ENCODE measurements at regions not wholly inside any gene's neighbourhood (a gene's known extent, or its start where the extent isn't known, plus 50 kb on each side); places are given as distances from the start of the nearest gene placed in this dataset.
"Not testable (repeated sequence)": the region's sequence is repeated elsewhere in the genome, so short reads cannot be mapped to it uniquely, and the experiment has no call there.

DNA sequence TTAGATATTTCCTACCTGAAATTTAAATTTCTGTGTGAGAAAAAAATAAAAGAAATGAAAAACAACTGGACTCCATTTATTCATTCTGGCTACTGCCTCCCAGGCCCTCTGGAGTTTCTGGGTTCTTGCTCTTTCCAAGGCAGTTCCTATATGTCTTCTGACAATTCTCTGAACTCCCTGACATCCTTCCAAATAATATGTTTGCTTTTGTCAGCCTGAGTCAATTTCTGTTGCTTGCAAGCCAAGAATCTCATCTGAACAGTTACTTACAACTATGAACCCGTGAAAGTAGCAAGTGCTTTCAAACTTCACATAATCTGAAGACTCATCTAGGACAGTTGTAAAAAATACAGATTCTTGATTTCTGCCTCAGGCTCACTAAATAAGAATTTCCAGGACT is 216.7 kb upstream of the NPVF start:
- intact Hi-C loops (cut with micrococcal nuclease) = no loop called here

DNA sequence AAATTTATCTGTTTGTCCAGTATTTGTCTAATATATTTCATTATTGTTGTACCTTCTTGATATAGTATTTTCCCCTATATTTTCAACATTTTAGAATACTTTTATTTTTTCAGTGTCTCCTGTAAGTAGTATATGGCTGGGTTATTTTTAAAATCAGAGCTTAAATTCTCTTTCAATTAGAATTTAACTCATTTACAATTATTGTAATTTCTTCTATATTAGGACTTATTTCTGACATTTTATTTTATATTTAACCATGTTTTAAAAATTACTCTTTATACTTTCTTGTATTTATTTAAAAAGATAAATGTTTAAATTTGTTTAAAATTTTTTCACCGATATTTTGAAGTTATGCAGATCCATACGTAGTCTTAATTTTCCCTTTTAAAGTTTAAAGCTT is 220.0 kb upstream of the NPVF start:
- intact Hi-C loops (cut with micrococcal nuclease) = no loop called here

DNA sequence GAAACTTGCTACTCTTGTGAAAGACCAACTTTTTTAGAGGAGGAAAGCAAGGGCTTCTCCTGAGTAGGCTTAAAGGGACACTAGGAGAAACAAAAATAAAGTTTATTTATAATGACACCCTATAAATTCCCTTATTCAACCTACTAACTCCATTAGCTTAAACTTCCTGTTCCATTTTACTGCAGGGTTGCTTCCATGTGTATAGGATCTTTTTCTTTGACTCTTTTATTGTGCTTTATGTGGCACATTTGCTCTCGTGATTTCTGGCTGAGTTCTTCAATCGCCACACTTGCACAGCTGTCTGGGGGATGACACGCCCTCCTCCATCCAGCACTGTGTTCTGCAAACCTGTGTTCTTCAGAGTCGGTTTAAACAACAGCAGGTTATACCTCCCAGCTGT is 225.7 kb upstream of the NPVF start:
- intact Hi-C loops (cut with micrococcal nuclease) = no loop called here

DNA sequence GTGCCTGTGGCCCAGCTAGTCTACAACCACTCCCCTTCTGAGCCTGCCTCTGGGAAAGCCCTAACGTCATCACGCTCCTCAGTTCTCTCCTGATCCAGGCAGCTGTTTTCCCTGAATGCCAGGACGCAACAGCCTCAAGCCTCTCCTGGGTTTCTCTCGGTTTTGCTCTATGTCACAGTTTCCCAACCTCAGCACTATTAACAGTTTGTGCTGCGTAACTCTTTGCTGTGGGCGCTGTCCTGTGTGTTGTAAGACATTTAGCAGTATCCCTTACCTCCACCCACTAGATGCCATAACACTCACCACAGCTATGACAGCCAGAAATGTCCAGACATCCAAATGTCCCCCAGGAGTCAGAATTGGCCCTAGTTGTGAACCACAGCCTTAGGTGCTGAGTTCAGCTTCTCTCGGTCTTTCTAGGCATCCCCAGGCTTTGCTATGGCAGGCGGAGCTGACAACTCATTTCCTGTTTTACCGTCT is 226.3 kb upstream of the NPVF start:
- intact Hi-C loops (cut with micrococcal nuclease) = no loop called here

DNA sequence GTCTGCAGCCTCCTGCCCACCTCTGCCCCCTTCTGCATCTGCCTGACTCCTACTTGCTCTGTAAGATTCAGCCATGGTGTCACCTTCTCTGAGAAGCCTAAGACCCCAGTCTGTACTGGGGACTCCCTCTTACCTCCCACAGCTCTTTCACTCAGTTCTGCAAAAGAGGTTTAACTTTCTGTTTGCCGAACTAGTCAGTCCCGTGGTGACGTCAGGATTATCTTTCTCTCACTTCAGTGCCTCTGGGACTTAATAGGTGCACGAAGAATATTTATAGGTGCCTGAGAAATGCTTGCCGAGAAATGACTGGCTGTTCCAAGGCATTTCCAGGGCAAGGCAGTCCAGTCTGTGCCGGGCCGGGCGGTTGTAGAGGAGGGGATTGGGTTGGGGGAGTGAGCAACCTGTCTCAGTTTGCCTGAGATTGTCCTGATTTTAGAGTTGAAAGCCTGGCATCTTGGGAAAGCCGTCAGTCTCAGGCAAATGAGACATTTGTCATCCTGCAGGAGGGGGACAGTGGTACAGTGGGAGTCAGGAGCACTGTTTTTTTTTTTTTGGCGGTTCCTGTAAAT is 227.5 kb upstream of the NPVF start:
- intact Hi-C loops (cut with micrococcal nuclease) = no loop called here

DNA sequence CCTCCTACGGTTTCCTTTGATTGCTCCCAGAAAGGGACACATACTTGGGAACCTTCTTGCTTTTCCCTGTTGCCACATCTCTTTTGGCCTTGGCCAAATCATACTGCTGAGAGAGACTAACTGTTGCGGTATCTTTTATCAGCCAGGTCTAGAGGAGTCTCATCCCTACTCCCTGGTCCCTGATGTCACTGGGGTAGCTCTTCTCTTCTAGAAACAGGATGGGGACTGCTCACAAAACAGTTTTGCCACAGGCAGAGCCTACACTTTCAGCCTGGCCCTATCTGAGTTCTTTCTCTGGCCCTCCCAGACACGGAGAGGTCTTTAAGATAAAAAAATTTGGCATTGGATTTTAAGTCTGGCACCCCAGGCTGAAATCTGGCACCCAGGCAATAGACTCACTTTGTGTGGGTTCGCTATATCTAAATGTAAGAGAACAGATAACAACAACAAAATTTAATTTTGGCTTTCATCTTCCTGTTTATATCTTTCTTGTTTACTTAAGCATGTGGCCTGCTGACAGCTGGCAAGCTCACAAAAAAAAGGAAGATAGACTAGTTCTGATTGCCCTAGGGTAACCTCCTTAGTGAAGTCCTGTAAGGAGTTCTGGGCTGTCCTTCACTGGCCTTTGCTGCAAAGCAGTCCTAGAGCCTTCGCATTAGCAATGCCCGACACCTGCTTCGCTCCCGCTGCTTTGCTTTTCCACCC is 228.3 kb upstream of the NPVF start:
- intact Hi-C loops (cut with micrococcal nuclease) = no loop called here

DNA sequence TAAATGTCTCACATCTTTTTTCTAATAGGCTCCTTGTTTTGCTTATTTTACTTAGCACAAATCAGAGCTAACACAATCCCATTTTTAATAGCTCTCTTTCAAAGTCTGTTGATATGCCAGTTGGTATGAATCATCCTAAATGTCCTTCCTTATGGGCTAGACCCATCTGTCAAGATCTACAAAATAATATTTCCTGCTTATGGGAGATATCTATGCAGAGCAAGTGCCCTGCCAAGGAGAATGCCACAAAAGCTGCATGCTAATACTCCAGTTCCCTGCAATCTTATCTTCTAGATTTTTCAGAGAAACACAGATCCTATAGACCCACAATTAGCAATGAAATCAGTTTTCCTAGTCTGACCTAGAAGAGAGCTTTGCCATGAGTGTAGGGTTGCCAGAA is 230.8 kb upstream of the NPVF start:
- intact Hi-C loops (cut with micrococcal nuclease) = no loop called here

DNA sequence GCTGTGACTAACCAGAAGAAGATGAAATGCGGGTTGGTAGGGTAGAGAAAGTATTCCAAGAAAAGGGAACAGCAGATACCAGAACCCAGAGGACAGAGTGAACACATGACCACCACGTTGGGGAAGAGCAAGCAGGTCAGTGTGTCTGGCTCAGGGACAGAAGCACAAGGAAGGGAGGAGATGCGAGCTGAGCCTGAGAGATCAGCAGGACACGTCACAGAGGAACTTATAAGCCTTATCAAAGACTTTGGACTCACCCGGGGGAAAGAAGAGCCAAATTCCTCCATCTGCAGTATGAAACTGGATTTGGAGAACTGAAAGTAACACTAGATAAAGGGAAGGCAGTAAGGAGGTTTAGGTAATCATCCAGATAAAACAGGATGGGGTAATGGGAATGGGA is 232.1 kb upstream of the NPVF start:
- intact Hi-C loops (cut with micrococcal nuclease) = no loop called here

DNA sequence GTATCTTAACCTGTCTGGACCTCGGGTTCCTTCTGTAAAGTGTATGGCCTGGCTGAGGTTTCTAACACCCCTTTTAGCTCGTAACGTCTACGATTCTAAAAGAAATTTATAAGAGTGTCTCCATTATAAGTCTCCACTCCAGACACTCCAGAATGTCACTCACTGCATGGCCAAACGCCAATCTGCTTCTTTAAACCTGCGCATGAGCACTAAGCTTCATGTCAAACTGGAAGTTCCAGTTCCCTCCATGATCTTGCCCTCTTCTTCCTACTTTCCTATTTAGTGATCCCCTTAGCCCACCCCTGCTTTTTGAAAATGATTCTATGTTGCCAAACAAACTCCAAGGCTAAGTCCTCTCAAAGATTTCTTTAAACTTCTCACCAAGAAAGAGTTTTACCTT is 241.4 kb upstream of the NPVF start:
- intact Hi-C loops (cut with micrococcal nuclease) = no loop called here

DNA sequence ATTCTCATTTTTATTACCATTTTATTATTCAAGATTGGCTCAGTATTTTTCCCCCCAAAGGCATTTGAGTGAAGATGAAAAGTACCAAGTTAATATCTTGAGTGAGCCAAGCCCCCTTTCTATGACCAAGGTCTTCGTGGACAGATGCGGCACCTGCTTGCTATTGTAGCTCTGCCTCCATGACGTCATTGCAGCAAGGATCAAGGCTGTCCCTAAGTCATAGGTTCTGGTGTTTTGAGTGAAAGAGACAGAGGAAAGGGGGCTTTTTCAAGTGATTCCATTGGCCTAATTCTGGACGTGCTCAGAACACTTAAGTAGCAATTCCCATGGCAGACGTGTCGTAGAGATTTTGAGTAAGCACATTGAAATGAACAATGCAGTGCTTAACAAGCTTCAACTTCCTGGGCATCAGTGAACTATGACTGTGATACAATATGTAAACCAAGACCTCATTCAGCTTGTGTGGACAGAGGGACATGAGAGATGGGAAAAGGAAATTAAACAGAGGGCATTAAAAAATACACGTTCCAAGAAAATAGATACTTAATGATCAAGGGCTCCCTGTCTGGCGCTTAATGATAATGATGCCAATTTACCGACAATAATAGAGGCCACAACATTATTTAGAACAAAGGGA is 248.7 kb upstream of the NPVF start:
- intact Hi-C loops (cut with micrococcal nuclease) = no loop called here

DNA sequence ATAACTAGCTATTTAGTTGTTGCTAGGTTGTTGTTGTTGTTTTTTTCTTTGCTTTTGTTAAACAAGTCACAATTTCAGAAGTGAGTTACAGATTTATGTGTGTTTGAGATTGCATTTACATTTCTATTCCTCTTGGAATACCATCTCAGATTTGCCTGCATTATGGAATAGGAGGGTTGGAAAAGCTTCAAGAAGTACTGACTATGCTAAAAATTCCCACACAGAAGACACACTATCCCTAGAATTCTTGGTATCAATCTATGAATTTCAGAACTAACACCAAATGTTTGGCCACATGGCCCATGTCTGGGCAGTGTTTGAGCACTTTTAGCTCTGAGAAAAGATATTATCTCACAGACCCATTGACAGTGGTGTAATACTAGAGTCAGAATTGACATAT is 249.9 kb upstream of the NPVF start:
- intact Hi-C loops (cut with micrococcal nuclease) = not testable (repeated sequence)

DNA sequence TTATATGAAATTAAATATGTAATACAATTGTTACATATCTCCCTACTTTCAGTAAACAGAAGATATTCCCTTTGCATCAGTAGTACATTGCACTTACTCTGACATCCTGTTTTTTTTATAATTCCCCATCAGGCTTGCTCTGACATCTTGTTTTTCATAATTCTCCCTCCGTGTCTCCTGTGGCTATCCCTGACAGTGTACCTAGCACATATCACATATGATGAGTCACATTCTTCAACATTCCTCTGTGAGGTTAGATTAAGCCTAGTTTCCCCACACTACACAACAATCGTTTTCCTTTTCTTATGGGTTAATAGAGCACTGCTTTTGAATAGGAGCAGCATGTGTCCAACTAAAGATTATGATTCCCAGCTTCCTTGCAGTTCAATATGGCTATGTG is 250.6 kb upstream of the NPVF start:
- intact Hi-C loops (cut with micrococcal nuclease) = no loop called here

DNA sequence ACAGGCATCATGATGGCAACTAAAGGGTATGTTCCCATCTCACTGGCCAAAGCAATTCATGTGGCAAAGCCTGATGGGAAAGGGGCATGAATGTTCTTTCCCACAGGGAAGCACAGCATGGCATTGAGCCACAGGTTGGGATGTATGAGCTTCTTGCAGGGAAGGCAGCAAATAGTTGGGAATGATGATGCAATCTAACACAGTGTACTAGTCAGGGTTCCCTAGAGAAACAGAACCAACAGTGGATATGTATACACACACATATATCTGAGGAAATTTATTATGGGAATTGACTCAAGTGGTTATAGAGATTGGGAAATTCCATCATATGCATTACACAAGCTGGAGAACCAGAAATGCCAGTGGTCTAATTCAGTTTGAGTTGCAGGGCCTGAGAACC is 253.6 kb upstream of the NPVF start:
- intact Hi-C loops (cut with micrococcal nuclease) = loop anchor here (5.0 kb wide), 1 partner anchor 230 kb away; no protein-coding TSS in a partner anchor

DNA sequence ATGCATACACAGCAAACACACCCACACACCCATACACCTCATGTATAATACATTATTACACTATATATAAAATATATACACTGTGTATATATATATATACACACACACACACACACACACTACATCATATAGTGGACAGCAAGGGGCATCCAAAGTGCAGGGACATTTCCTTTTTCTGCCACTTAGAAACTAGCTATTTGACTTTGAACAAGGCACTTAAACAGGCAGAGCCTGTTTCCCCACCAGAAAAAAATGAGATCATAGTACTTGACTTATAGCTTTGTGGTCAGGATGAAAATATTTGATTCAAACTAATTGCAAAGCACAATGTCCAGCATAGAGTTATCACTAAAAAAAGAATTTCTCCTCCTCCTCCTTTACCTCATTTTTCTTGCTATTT is 254.3 kb upstream of the NPVF start:
- intact Hi-C loops (cut with micrococcal nuclease) = loop anchor here (5.0 kb wide), 1 partner anchor 230 kb away; no protein-coding TSS in a partner anchor

DNA sequence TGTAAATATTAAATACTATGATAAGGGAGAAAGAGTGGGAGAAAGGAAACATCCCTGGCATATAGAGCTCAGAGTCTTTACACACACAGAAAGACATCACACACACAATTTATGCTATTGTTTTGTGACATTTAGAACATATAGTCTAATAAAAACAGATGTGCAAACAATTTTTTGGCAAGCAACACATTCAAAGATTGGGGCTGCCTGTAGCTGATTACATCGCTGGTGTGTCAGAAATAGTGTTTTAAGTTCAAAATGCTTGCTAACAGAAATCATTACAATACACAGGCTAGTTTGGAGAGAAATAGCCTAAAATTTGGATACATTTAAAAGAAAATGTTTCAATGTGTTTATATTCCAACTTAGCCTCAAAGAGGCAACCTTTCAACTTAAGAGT is 256.7 kb upstream of the NPVF start:
- intact Hi-C loops (cut with micrococcal nuclease) = no loop called here

DNA sequence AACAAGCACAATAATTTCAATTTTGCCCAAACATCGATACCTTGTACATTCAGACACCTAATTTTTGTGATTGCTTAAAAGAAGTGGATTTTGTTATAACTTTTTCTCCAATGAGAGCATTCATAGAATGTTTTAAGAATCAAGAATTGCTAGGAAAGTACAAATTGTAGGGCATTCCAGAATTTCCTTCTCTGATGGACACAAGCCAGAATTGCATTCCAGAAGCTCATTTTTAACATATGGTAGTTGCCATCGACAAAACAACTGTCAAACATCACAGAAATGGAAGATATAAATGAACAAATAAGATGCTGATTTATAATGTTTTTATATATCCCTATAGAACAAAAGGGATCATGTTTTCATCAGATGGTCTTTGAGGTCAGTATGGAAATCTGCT is 258.4 kb upstream of the NPVF start:
- intact Hi-C loops (cut with micrococcal nuclease) = no loop called here

DNA sequence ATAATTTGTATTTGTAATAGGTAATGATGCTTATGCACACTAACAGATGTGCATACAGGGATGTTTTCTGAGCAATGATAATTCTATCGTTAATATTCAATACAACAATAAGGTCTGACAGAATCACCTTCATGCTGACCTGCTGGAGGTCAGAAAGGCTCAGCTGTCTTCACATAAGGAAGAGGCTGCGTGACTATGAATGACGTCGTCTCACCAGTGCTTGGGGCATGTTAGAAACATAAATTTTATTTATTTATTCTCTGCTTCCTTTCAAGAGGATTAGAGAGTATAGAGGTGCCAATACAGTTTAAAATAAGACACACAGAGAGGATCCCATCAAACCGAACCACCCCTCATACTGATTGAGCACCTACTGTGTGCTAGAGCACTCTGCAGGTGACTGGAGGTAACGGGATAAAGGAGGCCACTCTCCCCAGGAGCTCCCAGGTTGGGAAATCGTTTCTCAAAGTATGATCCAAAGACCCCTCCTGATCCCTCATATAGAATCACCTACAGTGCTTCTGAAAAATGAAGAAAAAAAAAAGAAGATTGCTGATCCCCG is 265.6 kb upstream of the NPVF start:
- intact Hi-C loops (cut with micrococcal nuclease) = no loop called here

DNA sequence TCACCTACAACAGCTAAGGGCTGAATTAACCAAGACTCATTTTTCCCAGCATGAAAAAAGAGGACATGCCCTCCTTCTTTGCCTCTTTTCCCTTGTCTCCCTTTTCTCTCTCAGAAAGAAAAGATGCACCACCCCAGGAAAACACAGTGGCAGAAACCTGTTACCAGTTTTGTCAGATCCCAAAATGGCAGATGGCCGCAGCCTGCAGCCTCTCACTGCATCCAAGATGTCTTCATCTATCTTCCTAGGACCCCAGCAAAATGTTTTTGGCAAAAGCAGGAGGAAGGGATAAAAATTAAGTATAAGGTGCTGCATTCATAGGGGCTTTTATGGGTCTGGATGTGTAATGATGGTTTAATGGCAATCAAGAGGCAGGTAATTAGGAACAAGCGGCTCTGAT is 266.6 kb upstream of the NPVF start:
- intact Hi-C loops (cut with micrococcal nuclease) = no loop called here

DNA sequence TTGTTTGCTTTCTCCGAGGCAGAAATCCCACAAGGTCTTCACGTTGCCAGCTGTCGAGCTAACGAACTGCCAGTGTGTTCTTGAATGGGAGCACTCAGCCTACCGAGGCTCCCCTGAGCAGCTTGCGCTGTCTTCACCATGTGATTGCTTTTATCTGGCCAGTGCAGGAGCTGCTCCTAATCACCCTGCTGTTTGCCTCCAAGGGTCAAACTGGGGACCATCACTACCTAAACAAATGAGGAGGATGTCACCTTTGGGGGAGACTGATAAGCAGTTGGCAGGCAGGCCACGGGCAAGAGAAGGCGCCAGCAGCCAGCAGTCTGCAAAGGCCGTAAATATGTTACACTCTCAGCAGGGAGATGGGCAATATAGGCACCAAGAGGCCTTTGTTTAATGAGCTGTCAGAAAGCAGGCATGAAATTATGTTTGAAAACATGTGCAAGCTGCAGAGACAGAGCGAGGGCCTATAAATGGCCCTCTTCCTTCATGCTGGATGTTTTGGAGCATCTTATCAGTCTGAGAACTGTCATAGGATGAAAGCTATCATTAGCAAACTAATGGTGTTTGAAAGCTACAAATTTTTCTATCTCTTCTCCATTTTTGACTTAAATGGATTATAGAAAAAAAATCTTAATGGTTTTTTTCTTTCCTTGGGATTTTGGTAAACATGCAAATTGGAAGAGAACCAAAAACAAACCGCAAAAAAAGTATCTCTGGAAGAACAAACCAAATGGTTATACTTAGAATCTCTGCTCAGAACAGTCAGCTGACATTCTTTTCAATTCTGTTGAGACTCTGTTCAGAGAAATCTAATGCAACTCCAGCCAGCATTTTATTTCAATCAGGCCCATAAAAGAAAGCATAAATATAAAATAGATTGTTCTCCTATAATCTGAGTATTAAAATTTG is 267.3 kb upstream of the NPVF start:
- intact Hi-C loops (cut with micrococcal nuclease) = no loop called here

DNA sequence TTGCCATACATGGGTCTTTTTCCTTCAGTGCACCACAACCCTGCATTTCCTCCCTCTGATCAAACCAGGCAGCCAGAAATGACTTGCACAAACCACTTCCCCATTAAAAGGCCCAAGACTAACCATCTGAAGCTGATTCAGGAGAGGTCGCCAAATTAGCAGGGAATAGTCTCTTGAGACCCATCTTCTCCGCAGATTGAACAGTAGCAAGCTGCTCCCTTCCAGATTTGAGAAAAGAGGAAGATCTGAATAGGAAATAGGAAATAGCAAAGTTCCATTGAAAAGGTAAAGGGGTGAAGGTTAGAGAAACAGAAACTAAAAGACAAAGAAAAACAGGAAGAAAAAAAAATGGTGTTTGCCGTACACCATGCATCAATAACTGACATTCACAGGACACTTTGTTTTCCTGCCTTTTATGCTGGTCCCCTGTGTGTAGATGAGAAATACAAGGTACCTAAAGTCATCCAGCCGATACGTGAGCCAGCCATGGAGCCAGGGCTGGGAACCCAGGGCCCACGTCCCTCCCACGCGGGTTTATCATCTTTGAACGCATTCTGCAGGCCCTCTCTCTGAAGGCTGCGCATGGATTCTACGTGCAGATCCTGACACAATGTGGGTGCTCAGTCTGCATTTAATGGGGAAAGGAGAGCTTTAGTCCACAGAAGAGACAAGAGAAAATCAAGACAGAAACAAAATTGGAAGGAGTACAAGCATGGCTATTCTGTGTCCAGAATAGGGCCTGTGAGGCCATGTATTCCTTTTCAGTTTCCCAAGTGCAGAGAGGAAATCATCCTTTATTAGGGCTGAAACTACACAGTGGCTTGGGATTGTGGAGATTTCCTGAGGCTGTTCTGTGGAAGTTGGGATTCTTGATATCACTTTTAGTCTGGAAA is 268.4 kb upstream of the NPVF start:
- intact Hi-C loops (cut with micrococcal nuclease) = no loop called here
